ENCODE measurements at regions not wholly inside any gene's neighbourhood (a gene's known extent, or its start where the extent isn't known, plus 50 kb on each side); places are given as distances from the start of the nearest gene placed in this dataset.

DNA sequence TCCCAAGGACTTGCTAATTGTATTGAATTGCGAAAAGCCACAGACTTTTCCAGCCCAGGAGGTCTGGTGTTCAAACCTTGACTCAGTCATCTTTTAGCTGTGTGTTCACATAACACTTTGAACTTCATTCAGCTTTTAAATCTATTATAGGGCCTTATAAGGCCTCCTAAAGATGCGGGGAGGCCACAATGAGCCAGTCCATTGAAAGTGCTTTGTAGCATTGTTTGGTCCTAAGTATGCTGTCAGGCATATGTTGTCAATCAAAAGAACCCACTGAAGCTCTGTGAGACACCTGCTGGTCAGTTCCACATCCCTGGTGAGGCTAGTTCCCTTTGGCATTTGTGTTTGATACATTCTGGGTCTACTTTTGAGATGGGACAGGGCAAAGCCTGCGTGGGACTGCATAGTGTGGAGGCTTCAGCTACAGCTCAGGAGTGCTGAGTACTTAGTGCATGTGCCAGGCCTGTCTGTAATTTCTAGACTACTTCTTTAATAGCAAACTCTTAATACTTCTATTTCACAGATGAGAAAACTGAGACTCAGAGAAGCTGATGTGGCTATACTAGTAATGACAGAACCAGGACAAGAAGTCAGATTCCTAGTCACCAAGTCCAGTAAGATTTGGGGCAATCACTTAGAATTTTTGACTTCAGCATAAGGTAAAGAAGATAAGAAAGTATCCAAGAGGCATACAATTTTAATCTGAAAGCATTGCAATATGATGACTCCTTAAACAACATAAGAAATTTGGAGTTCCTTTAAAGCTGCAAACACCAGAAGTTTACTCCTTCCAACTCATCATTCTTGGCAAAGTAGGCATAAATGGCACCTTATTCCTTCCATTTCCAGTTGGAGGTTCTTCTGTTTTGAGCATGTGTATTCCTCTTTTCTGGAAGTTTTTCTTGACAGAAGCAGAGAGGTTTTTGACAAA lies 213.0 kb downstream of the PDCD6IP start:
- DNase-seq (ENCODE audit: low read depth in 2 of 2), result no peak

DNA sequence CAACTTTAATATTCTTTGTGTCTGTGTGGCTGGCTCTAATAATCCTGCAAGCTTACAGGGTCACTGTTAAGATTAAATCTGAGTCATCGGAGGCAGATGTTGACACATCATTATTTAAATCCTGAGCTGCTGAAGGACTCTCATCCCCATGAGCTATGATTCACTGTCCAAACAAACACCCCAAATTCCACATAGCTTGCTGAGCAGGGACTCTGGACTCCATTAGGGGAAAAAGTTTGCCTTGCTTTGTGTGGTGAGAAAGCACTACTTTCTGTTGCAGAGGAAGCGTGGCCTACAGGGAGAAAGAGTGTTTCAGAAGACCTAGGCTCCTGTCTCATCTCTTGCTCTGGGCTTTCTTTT lies 213.7 kb downstream of the PDCD6IP start:
- no peak for DNase-seq (ENCODE audit: low read depth in 2 of 2)

DNA sequence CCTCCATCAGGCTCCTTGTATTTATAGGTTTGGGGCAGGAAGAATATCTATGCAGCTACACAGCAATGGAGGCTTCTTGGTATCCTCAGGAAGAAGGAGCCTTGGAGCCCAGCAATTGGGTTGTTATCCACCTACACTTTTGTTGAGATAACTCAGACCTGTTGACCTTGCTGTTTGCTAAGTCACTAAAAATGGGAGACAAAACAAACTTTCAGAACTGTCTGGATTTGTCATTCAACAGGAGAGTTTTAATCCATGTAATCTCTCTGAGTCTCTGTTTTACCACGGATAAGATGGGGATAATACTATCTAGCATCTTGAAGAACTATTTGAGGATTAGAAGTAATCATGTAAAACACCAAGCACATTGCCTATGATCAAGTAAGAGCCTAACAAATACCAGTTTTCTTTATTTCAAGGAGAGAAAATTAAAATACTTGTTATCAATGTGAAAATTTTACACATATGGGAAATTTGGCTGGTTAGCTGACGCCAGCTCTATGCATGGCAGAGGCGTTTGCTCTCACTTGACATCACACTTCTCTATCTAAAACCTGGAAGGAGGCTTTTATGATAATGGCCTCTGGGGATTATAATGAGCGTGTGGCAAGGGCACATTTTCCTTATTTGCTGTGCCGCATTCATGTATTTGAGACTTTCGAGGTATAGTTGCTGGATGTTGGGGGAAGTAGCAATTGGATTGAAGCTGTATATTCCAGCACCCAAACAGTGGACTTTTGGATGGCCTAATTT lies 215.6 kb downstream of the PDCD6IP start:
- no peak for DNase-seq (ENCODE audit: low read depth in 2 of 2)

DNA sequence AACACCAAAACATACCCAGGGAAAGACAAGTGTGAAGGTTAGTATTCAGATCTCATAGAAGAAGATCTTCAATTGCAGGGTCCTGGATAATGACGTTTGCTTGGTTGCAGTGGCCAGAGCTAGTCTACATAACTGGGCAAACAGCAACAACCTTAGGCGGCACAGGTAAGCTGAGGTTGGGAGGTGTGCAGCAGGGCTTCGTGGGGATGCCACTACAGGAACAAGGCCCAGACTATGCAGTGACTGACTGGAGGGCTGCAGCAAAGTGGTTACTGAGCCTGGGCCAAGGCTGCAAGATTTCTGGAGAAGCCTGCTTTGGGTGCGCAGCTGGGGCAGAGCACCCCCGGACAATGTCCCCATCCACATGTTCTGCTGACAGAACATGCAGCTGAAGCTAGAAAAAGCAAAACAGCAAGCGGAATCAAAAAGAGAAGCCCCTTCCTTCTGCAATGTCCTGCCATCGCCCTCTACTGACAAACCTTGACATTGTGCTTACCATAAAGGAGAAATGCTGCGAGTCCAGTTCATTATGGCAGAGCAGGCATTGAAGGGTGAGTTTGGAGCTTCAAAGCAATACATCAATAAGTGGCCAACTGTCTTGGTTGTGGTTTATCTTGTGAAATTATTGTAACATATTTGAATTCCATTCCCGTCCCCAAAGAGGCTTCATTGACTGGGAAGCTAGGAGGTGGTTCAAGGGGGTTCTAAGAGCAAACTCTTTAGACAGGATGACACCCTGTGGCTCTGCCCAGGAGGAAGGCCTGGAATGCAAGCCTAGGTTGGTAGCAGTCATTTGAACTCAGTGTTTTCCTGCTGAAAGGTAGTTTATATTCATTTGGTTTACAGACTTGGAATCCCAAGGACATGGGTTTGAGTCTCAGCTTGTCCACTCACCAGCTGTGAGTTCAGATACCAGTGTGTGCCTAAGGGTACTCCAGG lies 217.0 kb downstream of the PDCD6IP start:
- DNase-seq (ENCODE audit: low read depth in 2 of 2), result no peak

DNA sequence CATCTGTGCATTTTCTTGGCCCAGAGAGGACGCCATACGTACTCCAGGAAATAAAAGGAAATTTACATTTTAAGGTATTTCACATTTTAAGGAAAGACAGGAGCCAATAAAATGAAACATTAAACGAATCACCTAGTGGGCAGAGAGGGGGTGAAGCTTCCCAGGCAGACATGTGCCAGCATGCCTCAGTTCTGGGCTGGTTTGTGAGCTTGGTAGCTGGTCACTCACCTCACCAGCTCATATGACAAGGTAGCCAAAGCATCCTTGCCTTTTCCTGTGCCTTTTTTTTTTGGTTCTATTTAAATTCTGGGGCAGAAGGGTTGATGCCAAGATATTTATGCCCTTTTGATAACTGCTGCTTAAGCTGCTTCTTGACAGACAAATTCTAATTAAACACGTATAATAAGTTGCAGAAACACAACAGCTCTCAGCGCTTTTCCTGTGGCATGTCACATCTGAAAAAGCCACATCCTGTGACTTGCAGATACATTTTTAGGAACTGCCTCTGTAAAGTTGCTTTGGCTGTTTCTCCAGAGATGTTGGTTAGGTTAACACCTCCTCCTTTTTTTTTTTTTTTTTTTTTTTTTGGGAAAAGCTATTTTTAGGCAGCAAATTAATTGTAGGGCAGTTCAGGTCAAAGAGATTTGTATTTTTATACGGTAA lies 218.6 kb downstream of the PDCD6IP start:
- peak in 1 of 2 donors; percentile 16 for DNase-seq (ENCODE audit: low read depth in 2 of 2)

DNA sequence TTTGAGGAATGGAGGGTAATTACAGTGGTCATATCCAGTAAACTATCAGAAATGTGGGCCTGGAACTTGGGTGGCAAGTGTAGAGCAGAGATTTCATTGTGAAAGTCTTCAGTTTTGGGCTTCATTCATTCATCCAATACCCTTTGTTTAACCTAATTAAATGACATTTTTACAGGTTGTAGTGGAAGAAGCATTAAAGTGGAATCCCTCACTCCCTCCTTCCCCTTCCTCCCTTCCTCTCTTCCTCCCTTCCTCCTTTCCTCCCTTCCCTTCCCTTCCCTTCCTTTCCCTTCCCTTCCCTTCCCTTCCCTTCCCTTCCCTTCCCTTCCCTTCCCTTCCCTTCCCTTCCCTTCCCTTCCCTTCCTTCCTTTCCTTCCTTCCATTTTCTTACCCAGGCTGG lies 219.3 kb downstream of the PDCD6IP start:
- DNase-seq (ENCODE audit: low read depth in 2 of 2), result no peak

DNA sequence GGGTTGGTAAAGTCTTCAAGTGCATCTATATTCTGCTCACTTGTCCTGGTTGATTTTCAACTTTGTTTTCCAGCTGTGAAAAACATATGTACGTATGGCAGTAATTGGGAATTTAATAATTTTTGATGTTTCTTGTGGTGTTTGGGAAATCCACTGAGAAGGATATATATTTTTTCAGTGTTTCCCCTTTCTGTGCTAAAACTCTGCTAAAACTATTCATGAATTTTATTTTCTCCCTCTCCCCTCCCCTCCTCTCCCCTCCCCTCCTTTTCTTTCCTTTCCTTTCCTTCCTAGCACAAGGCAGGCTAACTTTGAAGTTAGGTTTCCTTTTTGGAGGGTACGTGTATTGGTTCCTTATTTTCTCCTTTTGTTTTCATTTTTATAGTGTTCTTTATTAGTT lies 220.7 kb downstream of the PDCD6IP start:
- no peak for DNase-seq (ENCODE audit: low read depth in 2 of 2)

DNA sequence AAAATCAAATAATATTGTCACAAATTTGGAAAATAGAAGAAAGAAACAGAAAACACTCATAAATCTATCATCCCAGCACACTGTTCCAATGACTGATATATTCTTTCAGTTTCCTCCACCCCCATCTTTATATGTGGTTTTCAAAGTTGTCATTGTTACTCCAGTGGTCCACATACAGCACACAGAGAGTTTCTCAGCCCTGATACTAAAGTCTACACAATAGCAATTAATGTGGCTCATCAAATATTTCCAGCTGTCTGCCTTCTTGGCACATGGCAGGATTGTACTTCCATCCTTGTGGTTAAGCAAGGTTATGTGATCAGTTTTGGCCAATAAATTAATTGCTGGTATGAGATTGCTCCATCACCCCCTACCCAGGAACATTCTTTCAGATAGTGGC lies 221.7 kb downstream of the PDCD6IP start:
- no peak for DNase-seq (ENCODE audit: low read depth in 2 of 2)

DNA sequence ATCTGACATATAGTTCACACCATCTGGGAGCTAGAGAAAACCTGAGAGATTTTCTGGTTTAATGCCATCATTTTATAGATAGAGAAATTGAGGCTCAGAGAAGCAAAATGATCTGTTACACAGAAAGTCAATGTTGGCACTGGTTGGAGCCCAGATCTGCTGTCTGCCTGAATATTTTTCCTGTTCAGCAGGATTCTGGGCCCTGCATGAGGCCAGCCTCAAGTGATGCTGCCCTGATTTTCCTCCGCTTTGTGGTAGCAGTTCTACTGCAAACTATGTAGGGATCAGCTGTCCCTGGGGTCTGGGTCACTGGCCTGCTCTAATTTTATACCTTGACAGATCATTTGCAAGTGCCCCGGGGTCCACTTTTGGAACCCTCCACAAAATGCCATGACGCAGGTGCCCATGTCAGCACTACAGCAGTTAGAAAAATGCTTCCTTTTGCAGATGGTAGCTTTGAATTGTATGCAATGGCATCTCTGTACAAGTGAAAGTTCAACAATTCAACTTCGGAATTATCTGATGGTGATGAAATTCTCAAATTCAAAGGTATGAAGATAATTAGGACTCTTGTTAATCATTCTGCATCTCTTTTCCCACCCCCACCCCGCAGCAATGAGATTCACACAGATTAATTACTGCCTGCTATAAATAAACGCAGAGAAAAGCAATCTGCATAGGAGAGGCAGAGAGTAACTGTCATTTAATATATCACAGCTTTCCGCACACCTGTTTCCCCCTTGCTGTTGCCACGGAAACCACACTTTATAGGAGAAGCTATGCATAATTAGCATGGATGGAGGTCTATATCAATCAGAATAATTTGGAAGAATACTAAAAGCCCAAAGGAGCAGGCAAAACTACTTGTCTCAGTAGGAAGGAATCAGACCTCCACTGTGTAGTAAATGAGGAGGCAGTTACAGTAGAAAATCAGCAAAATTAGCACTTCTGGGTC lies 222.6 kb downstream of the PDCD6IP start:
- DNase-seq (ENCODE audit: low read depth in 2 of 2), result no peak

DNA sequence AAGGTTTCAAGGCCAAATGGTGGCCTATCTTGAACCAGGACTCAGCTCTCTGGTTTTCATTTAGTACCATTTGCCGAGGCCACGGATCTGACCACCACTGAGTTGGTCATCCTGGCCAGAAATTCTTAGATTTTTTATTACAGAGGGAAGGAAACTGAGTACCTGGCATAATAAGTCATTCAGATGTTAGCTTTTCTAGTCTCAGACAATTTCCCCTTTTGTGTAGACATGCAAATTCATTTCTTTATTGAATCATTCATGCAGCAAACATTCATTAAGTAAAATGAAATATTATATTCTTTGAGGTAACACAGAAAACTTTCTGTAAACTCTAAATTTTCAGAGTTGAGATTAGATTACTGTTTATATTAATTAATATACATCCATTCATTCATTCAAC lies 223.7 kb downstream of the PDCD6IP start:
- DNase-seq (ENCODE audit: low read depth in 2 of 2), result no peak

DNA sequence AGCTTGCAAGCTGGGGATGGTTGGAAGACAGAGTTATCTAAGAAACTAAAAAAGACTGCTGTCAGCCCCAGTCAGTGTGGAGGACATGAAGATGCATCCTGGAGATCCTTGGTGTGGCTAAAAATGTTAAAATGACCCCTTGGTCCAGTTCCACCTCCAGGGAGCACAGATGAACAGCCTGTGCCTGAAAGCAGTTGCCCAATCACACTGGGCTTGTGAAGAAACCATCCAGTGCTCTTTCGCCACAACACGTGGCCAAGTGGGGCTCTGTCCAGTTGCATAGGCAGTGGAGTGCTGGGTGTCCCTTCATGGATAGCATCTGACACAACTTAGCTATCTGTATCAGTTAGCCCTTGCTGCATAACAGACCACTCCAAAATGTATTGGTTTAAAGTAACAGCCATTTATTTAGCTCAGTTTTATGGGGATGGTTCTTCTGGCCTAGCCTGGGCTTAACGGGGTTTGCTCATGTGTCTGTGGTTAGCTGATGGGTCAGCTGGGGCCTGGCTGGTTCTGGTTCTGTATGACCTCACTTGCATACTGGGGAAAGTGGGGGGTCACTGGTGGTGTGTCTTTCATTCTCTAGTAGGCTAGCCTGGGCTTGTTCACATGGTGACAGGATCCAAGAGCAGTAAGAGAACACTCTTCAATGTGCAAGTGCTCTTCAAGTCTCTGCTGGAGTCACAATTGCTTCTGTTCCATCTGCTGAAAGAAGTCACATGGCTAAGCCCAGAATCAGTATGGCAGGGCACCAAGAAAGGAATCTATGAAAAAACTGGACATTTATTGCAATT lies 226.2 kb downstream of the PDCD6IP start:
- no peak for DNase-seq (ENCODE audit: low read depth in 2 of 2)

DNA sequence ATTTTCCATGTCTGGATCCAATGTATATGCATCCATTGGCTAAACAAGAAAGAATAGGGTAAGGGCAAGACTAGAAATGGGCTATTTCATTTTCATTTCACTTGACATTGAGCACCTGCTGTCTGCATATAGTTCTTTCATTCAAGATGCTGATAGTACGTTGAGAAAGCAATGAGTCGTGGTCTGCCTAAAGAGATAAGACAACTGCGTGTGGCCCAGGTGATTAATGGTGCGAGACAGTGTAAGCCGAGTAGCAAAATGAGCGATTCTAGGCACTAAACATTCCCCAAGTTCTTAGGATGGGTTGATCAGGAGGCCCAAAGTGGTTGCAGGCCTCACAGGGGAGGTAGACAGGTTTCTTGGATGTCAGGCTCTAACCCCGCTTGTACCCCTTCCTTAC lies 235.4 kb downstream of the PDCD6IP start:
- DNase-seq (ENCODE audit: low read depth in 2 of 2), result no peak

DNA sequence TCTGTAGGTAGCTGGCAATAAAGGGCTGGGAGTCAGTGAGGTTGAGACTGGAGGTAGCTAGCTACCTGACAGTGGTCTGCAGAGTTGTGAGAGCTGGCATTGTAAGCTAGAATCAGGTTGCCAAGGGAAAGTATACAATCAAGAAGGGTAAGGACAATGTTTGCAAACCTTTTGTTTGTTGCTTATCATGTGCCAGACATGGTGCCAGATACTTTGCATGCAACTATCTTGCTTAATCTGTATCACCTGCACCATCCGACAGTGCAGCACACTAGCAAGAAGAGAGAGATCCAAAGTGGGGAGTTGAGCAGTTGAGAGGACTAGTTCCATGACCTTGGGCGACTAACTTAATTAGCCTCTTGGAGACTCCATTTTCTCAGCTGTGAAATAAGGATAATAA lies 236.4 kb downstream of the PDCD6IP start:
- no peak for DNase-seq (ENCODE audit: low read depth in 2 of 2)

DNA sequence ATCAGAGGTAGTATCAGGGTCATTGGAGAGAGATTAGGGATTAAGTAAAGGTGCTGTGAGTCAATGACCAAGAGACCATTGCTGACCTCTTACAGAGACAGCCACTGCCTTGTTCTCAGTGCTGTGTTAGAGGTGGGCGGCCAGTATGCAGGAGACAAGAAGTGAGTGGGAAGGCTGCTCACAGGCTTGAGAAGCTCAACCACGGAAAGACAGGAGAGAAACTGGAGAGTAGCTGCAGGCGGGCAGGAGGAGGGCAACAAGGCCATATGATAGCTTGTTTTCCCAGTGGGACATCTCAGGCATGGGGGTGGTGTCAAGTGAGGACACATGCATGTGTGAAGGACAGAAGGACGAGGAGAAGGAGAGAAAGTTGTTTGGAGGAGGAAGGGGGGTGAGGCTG lies 237.3 kb downstream of the PDCD6IP start:
- no peak for DNase-seq (ENCODE audit: low read depth in 2 of 2)

DNA sequence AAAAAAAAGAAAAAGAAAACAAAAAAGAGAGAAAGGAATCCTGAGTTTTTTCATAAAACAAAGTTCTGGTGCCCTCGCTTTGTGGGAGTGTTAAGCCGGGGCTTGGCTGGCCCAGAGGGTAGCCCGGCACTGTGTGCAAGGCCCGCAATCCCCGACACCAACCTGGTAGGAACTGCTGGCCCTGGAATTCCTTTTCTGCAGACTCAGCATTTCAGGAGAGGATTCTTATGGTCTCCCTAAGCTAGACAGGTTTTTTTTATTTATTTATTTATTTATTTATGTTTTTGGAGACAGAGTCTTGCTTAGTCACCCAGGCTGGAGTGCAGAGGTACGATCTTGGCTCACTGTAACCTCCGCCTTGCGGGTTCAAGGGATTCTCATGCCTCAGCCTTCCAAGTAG lies 238.8 kb downstream of the PDCD6IP start:
- no peak for DNase-seq (ENCODE audit: low read depth in 2 of 2)

DNA sequence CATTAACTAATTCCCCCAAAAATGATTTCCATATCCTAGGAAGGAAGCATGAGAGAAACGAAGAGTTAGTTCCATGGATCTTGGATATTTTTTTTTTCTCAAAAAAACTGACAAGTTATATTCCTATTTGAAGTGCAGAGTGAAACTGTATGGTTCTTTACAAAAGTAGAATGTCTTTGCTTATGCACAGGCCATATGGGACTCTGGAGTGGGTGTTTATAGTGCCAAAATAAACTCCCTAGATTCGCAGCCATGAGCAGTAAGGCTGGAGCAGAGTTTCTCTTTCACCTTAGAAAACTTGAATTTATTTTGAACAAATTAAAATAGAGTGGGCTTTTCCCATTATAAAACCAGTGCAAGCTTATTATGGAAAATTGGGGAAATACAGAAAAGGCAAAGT lies 239.7 kb downstream of the PDCD6IP start:
- no peak for DNase-seq (ENCODE audit: low read depth in 2 of 2)

DNA sequence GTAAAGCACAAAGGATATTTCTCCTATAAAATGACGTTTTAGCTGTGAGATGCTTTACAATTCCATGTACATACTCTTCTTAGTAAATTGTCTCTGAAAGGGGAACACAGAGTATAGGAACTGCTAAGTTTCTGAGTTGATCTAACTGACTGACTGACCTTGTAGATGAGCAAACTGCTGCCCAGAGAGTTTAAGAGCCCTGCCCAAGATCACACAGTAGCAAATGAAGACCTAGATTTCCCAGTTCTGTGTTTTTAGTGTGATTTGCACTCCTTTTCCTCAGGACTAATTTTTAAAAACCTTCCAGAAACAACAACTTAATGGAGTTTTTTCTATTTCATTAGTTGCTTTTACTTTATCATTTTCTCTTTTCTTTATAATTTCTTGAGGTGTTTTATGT lies 247.7 kb downstream of the PDCD6IP start:
- DNase-seq (ENCODE audit: low read depth in 2 of 2), result no peak

DNA sequence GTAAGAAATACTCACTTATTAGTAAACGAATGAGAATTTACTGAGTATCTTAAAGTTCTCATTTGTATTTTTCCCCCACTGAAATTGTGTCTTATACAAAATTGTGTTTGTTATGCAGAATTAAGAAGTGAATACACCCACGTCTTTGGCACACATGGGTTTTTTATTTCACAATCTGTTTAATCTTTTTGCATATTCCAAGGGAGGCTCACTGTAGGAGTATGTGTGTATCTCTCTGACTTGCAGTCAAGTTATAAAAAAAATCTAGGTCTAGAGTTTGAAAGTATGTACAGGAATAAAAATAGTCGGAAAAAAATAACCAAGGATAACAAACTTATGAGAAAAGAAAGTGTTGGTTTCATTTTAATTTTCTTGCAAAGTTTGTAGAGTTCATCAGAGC lies 255.2 kb downstream of the PDCD6IP start:
- DNase-seq (ENCODE audit: low read depth in 2 of 2), result no peak

DNA sequence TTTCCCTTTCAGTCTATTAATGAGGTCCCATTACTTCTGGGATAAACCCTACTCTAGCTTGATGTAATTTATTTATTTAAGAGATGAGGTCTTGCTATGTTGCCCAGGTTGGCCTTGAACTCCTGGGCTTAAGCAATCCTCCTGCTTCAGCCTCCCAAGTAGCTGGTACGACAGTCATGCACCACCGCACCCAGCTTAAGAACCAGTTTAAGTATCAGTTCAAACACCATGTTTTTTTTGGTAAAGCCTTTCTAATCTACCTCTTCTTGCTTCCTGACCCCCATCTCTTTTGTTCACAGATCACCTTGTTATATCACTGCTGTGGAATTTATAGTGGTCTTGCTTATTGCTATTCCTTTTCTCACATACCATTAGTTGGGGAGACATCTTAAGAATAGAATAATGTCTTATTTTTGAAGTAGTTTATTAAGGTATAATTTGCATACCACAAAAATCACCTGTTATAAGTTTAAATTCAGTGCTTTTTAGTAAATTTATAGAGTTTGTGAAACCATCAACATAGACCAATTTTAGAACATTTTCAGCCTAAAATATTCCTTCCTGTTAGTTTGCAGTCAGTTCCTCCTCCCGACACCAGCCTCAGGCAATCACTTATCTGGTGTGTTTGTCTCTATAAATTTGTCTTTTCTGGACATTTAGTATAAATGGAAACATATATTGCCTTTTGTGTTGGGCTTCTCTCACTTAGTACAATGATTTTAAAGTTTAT lies 257.9 kb downstream of the PDCD6IP start:
- DNase-seq (ENCODE audit: low read depth in 2 of 2), result no peak

Data from activated CD8-positive, alpha-beta memory T cell treated with anti-CD3 and anti-CD28 coated beads for 4 hours (primary cell).